PC-3 (cell line): ENCODE measurements at regions not wholly inside any gene's neighbourhood (a gene's known extent, or its start where the extent isn't known, plus 50 kb on each side); places are given as distances from the start of the nearest gene placed in this dataset.

Source experiments
- CTCF ChIP-seq: fragments of 300-600 bp; sonication (generic); conservative IDR thresholded peaks from 2 replicates; pipeline ENCODE4 v1.5.1; 2017; ENCODE audit warnings: antibody characterized with exemption, low read depth, mild to moderate bottlenecking, low read length
- EZH2 ChIP-seq: fragments of 300-600 bp; sonication (generic); IDR thresholded peaks from one replicate; pipeline ENCODE4 v1.6.1; 2017; ENCODE audit warnings: antibody characterized with exemption, mild to moderate bottlenecking, low read length; ENCODE audit not compliant: unreplicated experiment

- no peak for TF ChIP-seq CTCF
- no peak for TF ChIP-seq EZH2
Observed at GRCh38 chr2:12435430-12436222, 281.1 kb upstream of the TRIB2 start.
